ENCODE measurements at regions not wholly inside any gene's neighbourhood (a gene's known extent, or its start where the extent isn't known, plus 50 kb on each side); places are given as distances from the start of the nearest gene placed in this dataset.

- no peak for TF ChIP-seq CTCF (IDR thresholded peaks at IDR 0.05; ENCODE audit: control insufficient read depth, insufficient read depth, low read depth, low read length, missing control alignments)
- DNase-seq (ENCODE audit: low read depth): no peak
- H3K4me3 ChIP-seq (ENCODE audit: control insufficient read depth, low read depth, low read length): no peak overlapping the region
Observed at GRCh38 chr11:112366012-112366411, 105.4 kb upstream of the PLET1 start.

- H3K4me3 ChIP-seq (ENCODE audit: control insufficient read depth, low read depth, low read length): no peak overlapping the region
- no peak for DNase-seq (ENCODE audit: low read depth)
- no peak for TF ChIP-seq CTCF (IDR thresholded peaks at IDR 0.05; ENCODE audit: control insufficient read depth, insufficient read depth, low read depth, low read length, missing control alignments)
Observed at GRCh38 chr11:112366777-112367176, 106.1 kb upstream of the PLET1 start.

GRCh38 chr11:112367461-112367860, 106.8 kb upstream of the PLET1 start:
- DNase-seq (ENCODE audit: low read depth): no peak
- TF ChIP-seq CTCF (IDR thresholded peaks at IDR 0.05; ENCODE audit: control insufficient read depth, insufficient read depth, low read depth, low read length, missing control alignments): no peak

GRCh38 chr11:112367895-112368294, 107.2 kb upstream of the PLET1 start:
- DNase-seq (ENCODE audit: low read depth): no peak
- H3K4me3 ChIP-seq (ENCODE audit: control insufficient read depth, low read depth, low read length): no peak overlapping the region
- TF ChIP-seq CTCF (IDR thresholded peaks at IDR 0.05; ENCODE audit: control insufficient read depth, insufficient read depth, low read depth, low read length, missing control alignments): no peak

More at GRCh38 chr11:112367461-112367860, 106.8 kb upstream of the PLET1 start:
- no peak overlapping the region for H3K4me3 ChIP-seq (ENCODE audit: control insufficient read depth, low read depth, low read length)

- no peak for DNase-seq (ENCODE audit: low read depth)
- H3K4me3 ChIP-seq (ENCODE audit: control insufficient read depth, low read depth, low read length): no peak overlapping the region
- no peak for TF ChIP-seq CTCF (IDR thresholded peaks at IDR 0.05; ENCODE audit: control insufficient read depth, insufficient read depth, low read depth, low read length, missing control alignments)
Observed at GRCh38 chr11:112368381-112368780, 107.7 kb upstream of the PLET1 start.

GRCh38 chr11:112369374-112369773, 108.7 kb upstream of the PLET1 start:
- no peak for DNase-seq (ENCODE audit: low read depth)
- no peak for TF ChIP-seq CTCF (IDR thresholded peaks at IDR 0.05; ENCODE audit: control insufficient read depth, insufficient read depth, low read depth, low read length, missing control alignments)
- H3K4me3 ChIP-seq (ENCODE audit: control insufficient read depth, low read depth, low read length): no peak overlapping the region

- no peak for DNase-seq (ENCODE audit: low read depth)
Observed at GRCh38 chr11:112369916-112370315, 109.3 kb upstream of the PLET1 start.

More at GRCh38 chr11:112369916-112370315, 109.3 kb upstream of the PLET1 start:
- H3K4me3 ChIP-seq (ENCODE audit: control insufficient read depth, low read depth, low read length): no peak overlapping the region
- TF ChIP-seq CTCF (IDR thresholded peaks at IDR 0.05; ENCODE audit: control insufficient read depth, insufficient read depth, low read depth, low read length, missing control alignments): no peak
